ENCODE measurements at regions not wholly inside any gene's neighbourhood (a gene's known extent, or its start where the extent isn't known, plus 50 kb on each side); places are given as distances from the start of the nearest gene placed in this dataset.

- H3K4me1 ChIP-seq (ENCODE audit: control insufficient read depth in 5 of 5, insufficient read depth in 5 of 5, low read length in 5 of 5), result no peaks in the 10 kb centered on the region
- H3K36me3 ChIP-seq (ENCODE audit: control insufficient read depth in 4 of 4, insufficient read depth in 4 of 4, low read length in 4 of 4), result no peaks in the 10 kb centered on the region
- no peaks in the 10 kb centered on the region for H3K27me3 ChIP-seq (ENCODE audit: control insufficient read depth in 3 of 3, insufficient read depth in 3 of 3, low read length in 2 of 3)
- peaks cover 0 to 4% (median 0%) of the 10 kb centered on the region in 4 donors for H3K9me3 ChIP-seq (ENCODE audit: control insufficient read depth in 4 of 4, insufficient read depth in 3 of 4, low read length in 3 of 4)
- no peak overlapping the region for H3K27ac ChIP-seq (ENCODE audit: low read depth in 1 of 2, low read length in 1 of 2)
- ATAC-seq (ENCODE audit: insufficient read depth, low FRiP score) (no peak), DNase-seq (no peak)
- 67 to 89% methylated on average over 2 of the region's 2 CpGs for WGBS, 2 donors
- H3K9ac ChIP-seq (ENCODE audit: insufficient read depth in 1 of 2, low read length in 2 of 2), result no peak overlapping the region
- H3K4me3 ChIP-seq, result no peak overlapping the region
- TF ChIP-seq CTCF (IDR thresholded peaks at IDR 0.05; ENCODE audit: control extremely low read depth, extremely low read depth), result no peak
These were observed 465.6 kb upstream of the POU3F3 start for GRCh38 chr2:104388296-104388695.

GRCh38 chr2:104402825-104403224, 451.1 kb upstream of the POU3F3 start:
- H3K36me3 ChIP-seq (ENCODE audit: control insufficient read depth in 4 of 4, insufficient read depth in 4 of 4, low read length in 4 of 4), result no peaks in the 10 kb centered on the region
- H3K4me1 ChIP-seq (ENCODE audit: control insufficient read depth in 5 of 5, insufficient read depth in 5 of 5, low read length in 5 of 5), result peaks cover 0 to 27% (median 0%) of the 10 kb centered on the region in 5 donors
- no peaks in the 10 kb centered on the region for H3K9me3 ChIP-seq (ENCODE audit: control insufficient read depth in 4 of 4, insufficient read depth in 3 of 4, low read length in 3 of 4)
- no peak overlapping the region for H3K4me3 ChIP-seq
- WGBS, 2 donors, result 94 to 96% methylated on average over 3 of the region's 3 CpGs
- ATAC-seq (ENCODE audit: insufficient read depth, low FRiP score) (no peak), DNase-seq (no peak)
- H3K9ac ChIP-seq (ENCODE audit: insufficient read depth in 1 of 2, low read length in 2 of 2), result no peak overlapping the region
- no peaks in the 10 kb centered on the region for H3K27me3 ChIP-seq (ENCODE audit: control insufficient read depth in 3 of 3, insufficient read depth in 3 of 3, low read length in 2 of 3)
- no peak overlapping the region for H3K27ac ChIP-seq (ENCODE audit: low read depth in 1 of 2, low read length in 1 of 2)
- no peak for TF ChIP-seq CTCF (IDR thresholded peaks at IDR 0.05; ENCODE audit: control extremely low read depth, extremely low read depth)

- no peak for TF ChIP-seq CTCF (IDR thresholded peaks at IDR 0.05; ENCODE audit: control extremely low read depth, extremely low read depth)
- 78 to 85% methylated on average over 6 of the region's 6 CpGs for WGBS, 2 donors
- ATAC-seq (ENCODE audit: insufficient read depth, low FRiP score) (no peak), DNase-seq (peak in 2 of 3 donors; percentile 35 to 38)
- no peaks in the 10 kb centered on the region for H3K36me3 ChIP-seq (ENCODE audit: control insufficient read depth in 4 of 4, insufficient read depth in 4 of 4, low read length in 4 of 4)
- peaks cover 0 to 27% (median 0%) of the 10 kb centered on the region in 5 donors for H3K4me1 ChIP-seq (ENCODE audit: control insufficient read depth in 5 of 5, insufficient read depth in 5 of 5, low read length in 5 of 5)
- no peak overlapping the region for H3K27ac ChIP-seq (ENCODE audit: low read depth in 1 of 2, low read length in 1 of 2)
- no peak overlapping the region for H3K9ac ChIP-seq (ENCODE audit: insufficient read depth in 1 of 2, low read length in 2 of 2)
- no peaks in the 10 kb centered on the region for H3K9me3 ChIP-seq (ENCODE audit: control insufficient read depth in 4 of 4, insufficient read depth in 3 of 4, low read length in 3 of 4)
- no peaks in the 10 kb centered on the region for H3K27me3 ChIP-seq (ENCODE audit: control insufficient read depth in 3 of 3, insufficient read depth in 3 of 3, low read length in 2 of 3)
- H3K4me3 ChIP-seq, result no peak overlapping the region
These were observed 449.4 kb upstream of the POU3F3 start for GRCh38 chr2:104404526-104404925.

- no peak overlapping the region for H3K9ac ChIP-seq (ENCODE audit: insufficient read depth in 1 of 2, low read length in 2 of 2)
- no peaks in the 10 kb centered on the region for H3K27me3 ChIP-seq (ENCODE audit: control insufficient read depth in 3 of 3, insufficient read depth in 3 of 3, low read length in 2 of 3)
- H3K9me3 ChIP-seq (ENCODE audit: control insufficient read depth in 4 of 4, insufficient read depth in 3 of 4, low read length in 3 of 4), result no peaks in the 10 kb centered on the region
- H3K4me1 ChIP-seq (ENCODE audit: control insufficient read depth in 5 of 5, insufficient read depth in 5 of 5, low read length in 5 of 5), result peaks cover 0 to 27% (median 0%) of the 10 kb centered on the region in 5 donors
- no peak for TF ChIP-seq CTCF (IDR thresholded peaks at IDR 0.05; ENCODE audit: control extremely low read depth, extremely low read depth)
- ATAC-seq (ENCODE audit: insufficient read depth, low FRiP score) (no peak), DNase-seq (no peak)
- H3K4me3 ChIP-seq, result no peak overlapping the region
- 84 to 89% methylated on average over 8 of the region's 8 CpGs for WGBS, 2 donors
- no peaks in the 10 kb centered on the region for H3K36me3 ChIP-seq (ENCODE audit: control insufficient read depth in 4 of 4, insufficient read depth in 4 of 4, low read length in 4 of 4)
- H3K27ac ChIP-seq (ENCODE audit: low read depth in 1 of 2, low read length in 1 of 2), result no peak overlapping the region
These were observed 448.3 kb upstream of the POU3F3 start for GRCh38 chr2:104405623-104406022.
